ENCODE measurements at regions not wholly inside any gene's neighbourhood (a gene's known extent, or its start where the extent isn't known, plus 50 kb on each side); places are given as distances from the start of the nearest gene placed in this dataset.
"Not testable (repeated sequence)": the region's sequence is repeated elsewhere in the genome, so short reads cannot be mapped to it uniquely, and the experiment has no call there.

DNA sequence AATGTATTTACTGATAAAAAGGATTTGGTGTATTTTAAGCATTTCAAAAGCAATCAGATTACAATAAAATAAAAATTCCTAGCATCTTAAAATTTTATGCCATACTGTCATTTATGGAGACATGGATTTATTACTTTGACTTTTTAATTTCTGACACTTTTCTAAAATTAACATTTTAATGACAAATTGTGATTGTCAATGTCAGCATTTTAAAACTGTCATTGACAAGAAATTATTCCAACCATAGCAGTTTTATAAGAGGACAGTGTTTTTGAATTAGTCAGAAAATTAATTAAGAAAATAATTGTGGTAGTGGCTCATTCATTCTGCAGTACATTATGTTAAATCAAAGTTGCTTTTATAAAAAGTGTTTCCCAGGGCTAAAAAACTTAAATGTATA is 1954.4 kb downstream of the ARAP2 start:
- no peak for DNase-seq (ENCODE audit: low spot score)

DNA sequence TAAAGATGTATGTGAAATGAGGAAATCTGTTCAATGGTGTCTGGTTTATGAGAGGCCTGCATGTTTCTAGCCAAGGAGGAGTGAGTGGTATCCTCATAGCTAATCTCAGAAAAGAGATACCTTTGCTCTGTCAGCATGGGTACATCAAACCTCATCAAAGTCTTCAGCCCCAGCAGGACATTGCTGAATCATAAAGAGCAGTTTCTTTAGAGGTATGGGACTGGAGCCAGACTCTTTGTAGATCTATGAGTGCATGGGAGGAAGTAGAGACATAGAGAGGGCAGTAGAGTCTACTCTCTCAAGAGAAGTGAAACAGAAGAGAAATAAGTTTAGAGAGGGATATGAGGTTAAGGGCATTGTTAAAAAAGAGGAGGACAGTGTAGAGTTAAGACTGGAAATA is 1950.9 kb downstream of the ARAP2 start:
- no peak for DNase-seq (ENCODE audit: low spot score)

DNA sequence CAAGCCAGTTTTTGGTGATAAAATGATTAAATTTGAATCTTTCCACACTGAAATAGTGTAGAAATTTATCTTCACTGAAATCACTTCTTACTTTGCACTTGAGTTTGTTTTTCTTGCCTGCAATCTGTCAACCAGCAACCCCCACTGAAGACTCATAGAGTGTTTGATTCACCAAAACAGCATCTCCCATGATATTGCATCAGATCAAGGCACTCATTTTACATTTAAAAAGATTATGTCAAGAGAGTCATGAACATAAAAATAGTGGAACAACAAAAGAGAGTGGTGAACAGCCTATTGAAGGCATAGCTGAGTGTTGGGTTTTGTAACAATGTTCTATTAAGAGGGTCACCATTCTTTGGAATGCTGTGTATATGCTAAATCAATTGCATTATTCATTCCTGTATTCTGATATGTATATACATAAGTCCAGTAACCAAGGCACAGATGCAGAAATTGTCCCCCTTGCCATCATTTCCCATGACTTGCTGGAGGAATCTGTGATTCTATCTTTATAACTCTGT is 1934.9 kb downstream of the ARAP2 start:
- no peak for DNase-seq (ENCODE audit: low spot score)

DNA sequence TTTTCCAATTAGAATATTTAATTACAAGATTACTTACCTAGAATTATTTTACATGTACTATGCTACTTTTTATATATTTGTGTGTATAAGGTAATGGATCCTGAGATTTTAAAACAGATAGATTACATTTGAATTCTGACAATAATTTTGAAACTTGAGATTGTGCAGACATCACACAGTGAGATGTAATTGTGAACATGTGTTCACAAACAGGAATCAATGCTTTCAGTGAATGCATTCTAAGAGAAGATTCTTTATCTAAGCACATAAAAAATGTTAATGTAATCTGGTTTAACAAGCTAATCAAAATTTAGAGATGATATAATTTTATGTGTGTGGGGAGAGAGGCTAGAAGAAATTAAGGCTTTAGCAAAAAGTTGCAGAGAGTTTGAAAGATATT is 1925.5 kb downstream of the ARAP2 start:
- no peak for DNase-seq (ENCODE audit: low spot score)

DNA sequence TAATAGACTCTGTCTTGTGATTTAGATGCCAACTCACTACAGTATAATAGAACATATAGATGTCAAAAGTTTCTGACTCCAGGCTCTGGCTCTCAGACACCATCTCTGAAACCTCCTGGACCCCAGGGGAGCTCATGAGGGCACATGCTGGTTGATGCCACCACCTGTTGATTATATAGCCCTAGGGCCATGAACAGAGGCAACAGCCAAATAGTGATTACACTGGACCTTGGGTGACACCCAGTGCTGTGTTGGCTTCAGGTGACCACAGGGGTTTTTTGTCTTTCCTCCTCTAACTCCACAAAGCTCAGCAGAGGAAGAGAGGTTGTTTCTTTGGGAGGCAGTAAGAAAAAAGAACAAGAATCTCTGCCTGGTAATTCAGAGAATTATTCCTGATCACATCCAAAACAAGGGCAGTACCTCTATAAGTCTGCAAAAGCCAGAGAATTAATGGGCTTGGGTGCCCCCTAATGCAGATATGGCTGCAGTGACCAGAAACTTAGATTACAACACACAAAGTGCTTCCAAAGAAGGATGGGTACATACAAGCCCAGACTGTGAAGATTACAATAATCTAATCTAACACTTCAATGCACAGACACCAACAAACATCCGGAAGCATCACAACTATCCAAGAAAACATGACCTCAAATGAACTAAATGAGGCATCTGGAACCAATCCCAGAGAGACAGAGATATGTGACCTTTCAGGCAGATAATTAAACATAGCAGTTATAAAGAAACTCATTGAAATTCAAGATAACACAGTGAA is 1920.6 kb downstream of the ARAP2 start:
- no peak for DNase-seq (ENCODE audit: low spot score)

DNA sequence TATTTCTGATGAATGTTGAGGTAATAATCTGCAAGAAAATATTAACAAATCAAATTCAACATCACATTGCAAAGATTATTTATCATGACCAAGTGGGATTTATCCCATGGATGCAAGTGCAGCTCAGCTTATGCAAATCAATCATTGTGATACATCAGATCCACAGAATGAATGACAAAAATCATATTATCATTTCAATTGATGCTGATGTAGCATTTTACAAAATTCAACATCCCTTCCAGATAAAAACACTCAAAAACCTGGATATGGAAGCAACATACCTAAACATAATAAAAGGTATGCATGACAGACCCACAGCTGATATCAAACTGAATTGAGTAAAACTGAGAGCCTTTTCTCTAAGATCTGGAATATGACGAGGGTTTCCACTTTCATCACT is 1915.4 kb downstream of the ARAP2 start:
- DNase-seq (ENCODE audit: low spot score) = no peak

DNA sequence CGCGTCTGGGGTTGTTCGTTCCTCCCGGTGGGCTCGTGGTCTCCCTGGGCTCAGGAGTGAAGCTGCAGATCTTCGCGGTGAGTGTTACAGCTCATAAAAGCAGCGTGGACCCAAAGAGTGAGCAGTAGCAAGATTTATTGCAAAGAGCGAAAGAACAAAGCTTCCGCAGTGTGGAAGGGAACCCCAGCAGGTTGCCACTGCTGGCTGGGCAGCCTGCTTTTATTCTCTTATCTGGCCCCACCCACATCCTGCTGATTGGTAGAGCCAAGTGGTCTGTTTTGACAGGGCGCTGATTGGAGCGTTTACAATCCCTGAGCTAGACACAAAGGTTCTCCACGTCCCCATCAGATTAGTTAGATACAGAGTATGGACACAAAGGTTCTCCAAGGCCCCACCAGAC is 1909.2 kb downstream of the ARAP2 start:
- DNase-seq (ENCODE audit: low spot score) = not testable (repeated sequence)

DNA sequence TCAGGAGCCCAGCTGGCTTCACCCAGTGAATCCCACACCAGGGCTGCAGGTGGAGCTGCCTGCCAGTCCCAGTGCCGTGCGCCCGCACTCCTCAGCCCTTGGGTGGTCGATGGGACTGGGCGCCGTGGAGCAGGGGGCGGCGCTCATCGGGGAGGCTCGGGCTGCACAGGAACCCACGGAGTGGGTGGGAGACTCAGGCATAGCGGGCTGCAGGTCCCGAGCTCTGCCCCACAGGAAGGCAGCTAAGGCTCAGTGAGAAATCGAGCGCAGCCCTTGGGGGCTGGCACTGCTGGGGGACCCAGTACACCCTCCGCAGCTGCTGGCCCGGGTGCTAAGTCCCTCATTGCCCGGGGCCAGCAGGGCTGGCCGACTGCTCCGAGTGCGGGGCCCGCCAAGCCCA is 1908.8 kb downstream of the ARAP2 start:
- DNase-seq (ENCODE audit: low spot score) = not testable (repeated sequence)

DNA sequence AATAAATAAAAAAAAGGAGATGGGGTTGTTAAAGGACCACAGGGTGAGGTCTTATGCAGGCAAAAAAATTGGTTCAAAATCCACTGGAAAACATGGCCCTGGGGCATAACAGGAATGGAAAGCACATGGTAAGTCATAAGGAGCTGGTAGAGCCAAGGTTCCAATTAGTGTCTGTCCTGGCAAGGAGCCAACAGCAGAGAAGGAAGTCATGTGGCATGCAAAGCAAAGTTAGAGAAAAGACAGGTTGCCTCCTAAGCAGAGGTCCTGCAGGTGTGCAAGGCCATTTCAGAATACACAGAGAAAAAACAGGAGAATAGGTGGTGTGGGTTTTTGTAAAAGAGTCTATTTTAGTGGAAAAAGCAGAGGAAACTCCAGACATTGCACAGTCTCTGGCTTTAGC is 1881.7 kb downstream of the ARAP2 start:
- DNase-seq (ENCODE audit: low spot score) = no peak

DNA sequence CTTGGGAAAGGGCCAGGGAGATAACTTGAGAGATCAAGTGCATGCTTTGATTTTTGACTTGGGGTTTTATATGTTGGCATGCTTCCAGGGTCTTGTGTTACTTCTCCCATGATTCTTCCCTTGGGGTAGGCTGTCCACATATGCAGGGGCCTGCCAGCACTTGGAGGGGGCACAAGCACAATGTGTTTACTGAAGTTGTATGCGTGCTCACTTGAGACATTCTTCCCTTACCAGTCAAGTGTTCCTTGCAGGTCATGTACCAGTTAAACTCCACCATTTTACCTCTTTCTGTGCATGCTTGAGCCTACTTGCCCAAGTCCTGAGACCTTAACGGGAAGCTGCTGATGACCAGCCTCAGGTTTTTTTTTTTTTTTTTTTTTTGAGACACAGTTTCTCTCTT is 1880.5 kb downstream of the ARAP2 start:
- DNase-seq (ENCODE audit: low spot score) = no peak

DNA sequence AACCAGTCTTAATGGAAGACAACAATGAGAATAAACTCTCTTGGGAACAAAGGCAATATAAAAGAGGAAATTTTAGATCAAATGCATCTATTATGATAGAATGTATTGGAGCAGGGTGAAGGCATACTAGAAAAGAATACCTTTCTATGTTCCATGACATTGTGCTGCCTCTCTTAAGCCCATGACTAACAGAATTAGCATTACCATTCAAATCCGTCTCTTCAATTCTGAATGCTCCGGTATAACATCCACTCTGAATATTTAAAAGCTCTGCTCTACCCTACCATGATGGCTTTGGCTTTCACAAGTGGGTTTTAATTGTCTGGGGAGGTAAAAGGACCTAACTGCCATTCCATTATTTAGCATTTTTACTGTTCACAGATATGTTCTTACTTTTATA is 1878.4 kb downstream of the ARAP2 start:
- no peak for DNase-seq (ENCODE audit: low spot score)

DNA sequence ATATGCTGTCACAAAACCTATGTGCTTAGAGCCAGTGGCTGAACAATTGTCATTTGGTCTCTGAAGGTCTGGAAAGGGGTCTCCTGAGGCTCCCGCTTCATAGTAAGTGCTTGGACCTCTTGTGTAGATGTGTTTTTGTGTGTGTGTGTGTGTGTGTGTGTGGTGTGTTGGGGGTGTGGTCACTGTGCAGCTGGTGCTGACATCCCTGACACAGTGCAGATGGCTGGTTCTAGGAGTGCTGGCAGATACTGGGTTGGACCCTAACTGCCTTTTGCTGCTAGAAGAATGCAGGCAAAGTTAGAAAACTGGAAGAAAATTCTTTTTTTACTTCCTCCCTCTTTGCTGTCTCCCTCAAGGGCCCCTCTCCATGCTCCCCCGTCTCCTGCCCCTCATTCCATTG is 1872.6 kb downstream of the ARAP2 start:
- no peak for DNase-seq (ENCODE audit: low spot score)

DNA sequence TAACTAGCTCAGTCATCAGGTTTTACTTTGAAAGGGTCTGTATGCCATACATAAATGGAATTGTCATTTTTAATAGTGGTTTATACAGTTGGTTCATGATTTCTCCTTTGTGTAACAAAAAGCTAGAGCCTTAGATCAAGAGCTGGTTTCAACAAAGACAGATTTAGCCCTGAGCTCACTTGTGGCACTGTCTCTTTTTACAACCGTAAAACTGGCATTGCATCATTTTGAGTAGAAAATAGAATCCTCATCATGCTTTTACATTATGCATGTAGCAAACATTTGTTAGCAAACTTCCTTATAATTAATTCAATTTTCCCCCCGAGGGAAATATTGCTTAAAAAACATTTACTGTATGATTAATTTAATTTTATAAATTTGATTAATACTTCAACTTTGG is 1871.5 kb downstream of the ARAP2 start:
- no peak for DNase-seq (ENCODE audit: low spot score)

DNA sequence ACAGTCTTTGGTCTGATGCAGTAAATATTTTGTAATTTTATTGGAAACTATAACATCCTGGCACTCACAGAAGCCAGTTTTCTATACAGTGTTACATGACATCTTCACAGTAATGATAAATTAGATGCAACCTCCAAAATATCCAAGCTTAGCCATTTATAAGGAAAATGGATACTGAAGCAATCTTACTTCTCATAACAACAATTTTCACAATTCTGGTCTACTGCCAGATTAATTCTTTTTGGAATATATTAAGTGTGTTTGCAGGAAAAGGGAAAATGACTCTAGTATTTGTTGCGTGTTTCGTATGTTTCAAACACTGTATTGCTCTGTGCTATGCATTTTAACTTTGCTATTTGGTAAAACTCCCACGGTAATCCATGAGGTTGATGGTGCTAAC is 1870.9 kb downstream of the ARAP2 start:
- no peak for DNase-seq (ENCODE audit: low spot score)

DNA sequence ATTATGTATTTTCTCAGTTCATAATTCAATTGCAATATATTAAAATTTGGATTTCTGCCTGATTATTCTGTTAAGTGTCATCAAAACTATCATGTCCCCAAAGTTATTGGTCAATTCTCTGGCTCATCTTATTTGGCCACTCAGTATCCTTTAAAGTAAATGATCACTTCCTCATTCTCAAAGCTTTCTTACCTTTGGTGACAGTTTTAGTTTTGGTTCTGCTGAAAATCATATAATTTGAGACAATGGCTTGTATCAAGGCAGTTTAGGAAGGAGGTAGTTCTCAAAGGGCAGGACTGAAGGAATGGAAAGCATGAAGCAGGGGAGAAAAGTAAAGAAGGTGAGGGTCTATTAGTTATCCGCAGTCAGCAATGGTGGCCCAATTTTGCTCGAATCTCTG is 1832.1 kb downstream of the ARAP2 start:
- DNase-seq (ENCODE audit: low spot score) = no peak

DNA sequence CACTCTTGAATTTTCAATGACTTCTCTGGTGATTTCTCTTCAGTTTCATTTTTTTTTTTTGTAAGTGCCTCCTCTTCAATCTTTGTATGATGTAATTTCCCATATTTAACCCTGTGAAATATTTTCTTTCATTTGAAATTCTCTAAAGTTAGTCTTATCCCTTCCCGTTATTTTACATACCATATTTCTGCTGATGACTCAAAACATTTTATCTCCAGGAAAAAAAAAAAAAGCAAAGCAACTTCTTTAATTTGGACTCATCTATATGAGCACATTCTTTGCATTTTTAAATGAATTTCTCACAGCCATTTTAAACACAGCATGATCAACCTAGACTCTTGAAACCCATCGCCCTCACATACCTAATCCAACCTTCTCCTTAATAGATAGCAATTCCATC is 1831.4 kb downstream of the ARAP2 start:
- DNase-seq (ENCODE audit: low spot score) = no peak

DNA sequence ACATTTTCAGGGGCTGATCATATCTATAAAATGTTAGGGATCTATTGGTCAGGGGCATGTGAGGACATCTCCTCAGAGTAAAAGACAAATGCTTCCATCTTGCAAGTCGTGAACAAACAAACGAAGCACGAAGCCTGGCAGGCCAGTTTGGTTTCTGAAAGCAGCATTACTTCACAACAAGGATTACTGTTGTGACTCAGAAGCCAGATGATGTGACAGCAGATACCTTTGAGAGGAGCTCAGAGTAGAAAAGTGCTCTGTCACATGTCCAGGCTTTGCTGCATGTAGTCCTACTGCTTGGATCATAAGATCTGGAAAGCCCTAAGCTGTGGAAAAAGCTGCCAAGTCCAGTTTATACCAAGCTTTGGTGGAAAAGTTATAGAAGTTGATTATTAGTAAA is 1827.2 kb downstream of the ARAP2 start:
- no peak for DNase-seq (ENCODE audit: low spot score)

DNA sequence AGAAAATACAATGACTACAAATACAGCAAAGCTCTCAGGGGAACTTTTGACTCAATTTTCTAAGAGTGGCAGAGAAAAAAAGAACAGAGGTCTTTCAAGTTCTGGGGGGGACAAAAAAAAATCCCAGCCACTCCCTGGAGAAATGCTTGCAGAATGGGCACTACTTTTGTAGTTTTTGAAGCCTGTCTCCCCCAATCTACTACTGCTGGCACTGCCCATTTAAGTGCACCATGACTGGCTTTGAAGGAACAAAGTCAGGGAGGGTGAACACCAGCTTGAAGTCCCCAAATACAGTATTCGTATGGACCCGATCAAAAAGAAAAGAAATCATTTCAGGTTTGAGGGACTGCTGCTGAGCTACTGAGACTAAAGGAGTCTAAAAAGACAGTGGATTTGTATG is 1824.4 kb downstream of the ARAP2 start:
- no peak for DNase-seq (ENCODE audit: low spot score)

DNA sequence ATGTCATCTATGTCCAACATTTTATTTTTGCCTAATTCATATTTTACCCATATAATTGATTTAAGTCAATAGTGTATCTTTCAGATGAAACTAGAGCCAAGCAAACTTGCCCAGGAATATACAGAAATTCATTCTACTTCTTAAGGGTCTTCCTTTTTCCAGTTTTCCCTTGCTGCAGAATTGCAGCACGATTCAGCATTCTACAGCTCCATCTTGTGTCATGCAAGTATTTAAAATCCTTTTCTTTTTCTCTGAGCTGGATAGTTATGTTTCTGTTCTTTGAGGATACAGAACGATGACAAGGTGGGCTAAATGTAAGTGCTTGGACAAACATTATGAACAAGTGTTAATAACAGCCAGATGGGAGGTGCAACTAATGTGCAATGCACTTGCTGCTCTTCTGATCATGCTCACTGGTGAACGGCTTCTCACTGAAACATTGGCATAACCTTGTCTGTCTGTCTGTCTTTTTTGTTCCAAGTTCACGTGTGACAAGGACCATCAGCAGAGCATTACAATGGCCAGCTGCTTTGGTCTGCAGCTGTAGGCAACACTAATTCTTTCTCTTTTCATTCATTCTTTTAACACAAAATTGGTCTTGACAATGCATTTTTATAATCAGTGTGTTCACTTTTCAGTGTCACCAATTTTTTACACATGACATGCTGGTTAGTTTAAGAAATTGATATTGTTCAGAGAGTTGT is 1821.7 kb downstream of the ARAP2 start:
- no peak for DNase-seq (ENCODE audit: low spot score)

DNA sequence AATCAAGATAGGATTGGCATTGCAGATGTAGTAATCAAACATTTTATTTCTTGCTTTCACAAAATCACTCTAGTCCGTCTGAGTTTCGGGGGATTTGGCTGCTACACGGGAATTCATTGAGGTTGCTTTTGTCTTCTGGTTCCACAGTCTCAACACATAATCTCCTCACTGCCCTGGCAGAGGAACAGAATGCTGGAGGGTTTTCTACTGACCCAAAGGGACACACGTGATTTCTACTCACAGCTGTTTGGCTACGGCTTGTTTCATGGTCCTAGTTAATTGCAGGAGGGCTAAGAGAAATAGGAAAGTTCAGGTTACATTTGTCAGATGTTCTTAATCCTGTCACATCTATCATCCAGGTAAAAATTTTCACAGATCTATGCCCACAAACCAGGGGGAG is 1811.6 kb downstream of the ARAP2 start:
- DNase-seq (ENCODE audit: low spot score) = no peak

DNA sequence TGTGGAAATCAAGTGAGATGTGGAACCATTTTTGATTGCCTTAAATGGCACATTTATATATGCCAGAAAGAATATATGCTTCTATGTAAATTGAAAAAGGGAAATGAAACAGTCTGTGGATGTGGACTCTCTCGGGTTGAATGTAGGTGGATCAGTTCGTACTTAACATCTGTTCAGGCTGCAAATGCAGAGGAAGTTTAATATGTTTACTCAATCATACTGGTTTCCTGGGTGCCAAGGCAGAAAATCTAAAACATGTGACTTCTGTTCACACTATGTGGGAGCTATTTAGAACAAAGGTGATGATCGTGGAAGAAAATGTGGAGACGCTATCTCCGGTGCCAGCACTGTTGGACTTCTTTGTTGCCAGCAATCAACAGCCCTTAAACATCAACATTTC is 1809.9 kb downstream of the ARAP2 start:
- not testable (repeated sequence) for DNase-seq (ENCODE audit: low spot score)

DNA sequence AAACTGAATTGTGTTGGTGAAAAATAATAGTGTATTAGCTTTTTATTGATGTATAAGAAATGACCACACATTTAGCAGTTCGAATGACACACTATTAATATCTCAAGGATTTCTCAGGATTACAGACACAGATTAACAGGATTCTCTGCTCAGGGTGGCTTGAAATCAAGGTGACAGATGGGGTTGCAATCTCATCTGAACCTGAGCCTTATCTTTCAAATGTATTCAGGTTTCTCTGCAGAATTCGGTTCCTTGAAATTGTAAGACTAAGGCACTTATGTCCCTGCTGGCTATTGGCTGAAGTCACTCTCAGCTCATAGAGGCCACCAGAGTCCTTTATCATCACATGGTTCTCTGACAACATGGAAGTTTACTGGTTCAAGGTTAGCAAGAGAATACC is 1780.1 kb downstream of the ARAP2 start:
- no peak for DNase-seq (ENCODE audit: low spot score)

DNA sequence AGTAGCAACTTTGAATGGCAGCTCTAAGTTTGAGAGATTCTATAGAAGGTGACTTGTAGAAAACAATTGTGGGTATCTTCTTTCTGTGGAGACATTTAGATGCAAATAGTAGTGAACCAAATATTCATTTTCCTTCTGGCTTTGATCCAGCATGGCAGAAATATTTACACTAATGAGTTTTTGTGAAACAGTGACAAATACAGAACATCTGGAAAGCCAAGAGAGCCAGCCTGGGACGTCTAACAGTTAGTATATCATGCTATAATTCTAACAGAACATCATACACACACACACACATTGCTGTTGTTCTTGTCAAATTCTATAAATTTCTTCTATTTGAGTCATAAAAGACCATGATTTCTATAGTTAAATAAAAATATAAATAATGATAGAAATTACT is 1777.9 kb downstream of the ARAP2 start:
- DNase-seq (ENCODE audit: low spot score) = no peak

All from mucosa of gallbladder (tissue), 1 donor.